Stimulated activated CD8-positive, alpha-beta memory T cell treated with anti-CD3 and anti-CD28 coated beads, Interleukin-7, amount 100 ng/mL, for 48 hours (primary cell): ENCODE measurements at regions not wholly inside any gene's neighbourhood (a gene's known extent, or its start where the extent isn't known, plus 50 kb on each side); places are given as distances from the start of the nearest gene placed in this dataset.
"Not testable (repeated sequence)": the region's sequence is repeated elsewhere in the genome, so short reads cannot be mapped to it uniquely, and the experiment has no call there.

ENCODE experiments used
- DNase-seq, 2 donors: peaks; one replicate each; pipeline ENCODE4 v3.0.0-alpha.2; 2020; ENCODE audit warnings: low read depth in 1 of 2; ENCODE audit errors: extremely low read depth in 1 of 2

DNA sequence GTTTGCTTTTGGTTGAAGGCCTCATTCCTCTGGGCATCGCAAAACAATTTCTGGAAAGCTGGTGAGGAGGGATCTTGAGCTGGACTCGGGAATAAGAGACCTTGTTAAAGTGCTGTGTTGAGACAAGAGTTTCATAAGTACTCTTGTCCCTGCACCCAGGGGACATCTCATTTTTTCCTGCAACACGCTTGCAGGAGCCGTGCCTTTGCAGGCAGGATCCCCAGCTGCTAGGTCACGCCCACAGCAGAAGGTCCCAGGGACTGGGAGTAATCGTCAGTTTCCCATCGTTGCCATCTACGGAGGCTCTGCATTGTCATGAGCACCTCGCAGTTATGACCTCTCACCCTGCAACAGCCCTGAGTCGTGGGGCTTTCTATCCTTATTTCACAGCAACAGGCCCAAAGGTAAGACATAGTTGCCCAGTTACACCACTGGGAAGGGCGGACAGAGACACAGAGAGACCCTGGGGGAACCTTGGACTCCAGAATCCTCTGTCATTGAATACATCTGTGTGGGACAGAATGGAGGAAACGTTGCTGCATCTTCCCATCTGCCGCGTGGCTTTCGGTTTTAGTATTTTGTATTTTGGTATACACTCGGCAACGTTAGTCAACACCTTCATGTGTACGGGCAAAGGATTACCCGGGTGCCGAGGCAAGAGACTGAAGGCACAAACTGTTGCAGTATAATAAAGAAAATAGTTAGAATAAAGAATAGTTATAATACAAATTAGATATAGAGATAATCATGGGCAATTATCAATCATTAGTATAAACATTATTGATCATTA lies 60.4 kb upstream of the DMRTB1 start:
- no peak for DNase-seq

DNA sequence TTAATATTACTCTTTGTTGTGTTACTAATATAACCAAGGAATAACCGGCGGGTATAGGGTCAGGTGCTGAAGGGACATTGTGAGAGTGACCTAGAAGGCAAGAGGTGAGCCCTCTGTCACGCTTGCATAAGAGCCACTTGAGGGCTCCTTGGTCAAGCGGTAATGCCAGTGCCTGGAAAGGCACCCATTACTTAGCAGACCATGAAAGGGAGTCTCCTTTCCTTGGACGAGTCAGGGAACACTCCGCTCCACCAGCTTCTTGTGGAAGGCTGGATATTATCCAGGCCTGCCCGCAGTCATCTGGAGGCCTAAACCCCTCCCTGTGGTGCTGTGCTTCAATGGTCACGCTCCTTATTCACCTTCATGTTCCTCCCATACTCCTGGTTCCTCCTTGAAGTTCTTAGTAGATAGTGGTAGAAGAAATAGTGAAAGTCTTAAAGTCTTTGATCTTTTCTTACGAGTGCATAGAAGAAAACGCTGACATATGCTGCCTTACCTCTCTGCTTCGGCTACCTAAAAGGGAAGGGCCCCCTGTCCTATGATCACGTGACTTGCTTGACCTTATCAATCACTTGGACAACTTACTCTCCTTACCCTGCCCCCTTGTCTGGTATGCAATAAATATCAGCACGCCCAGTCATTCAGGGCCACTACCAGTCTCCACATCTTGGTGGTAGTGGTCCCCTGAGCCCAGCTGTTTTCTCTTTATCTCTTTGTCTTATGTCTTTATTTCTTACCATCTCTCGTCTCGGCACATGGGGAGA lies 59.6 kb upstream of the DMRTB1 start:
- not testable (repeated sequence) for DNase-seq

GRCh38 chr1:53400761-53401674 lies 58.2 kb upstream of the DMRTB1 start:
- DNase-seq = no peak

DNA sequence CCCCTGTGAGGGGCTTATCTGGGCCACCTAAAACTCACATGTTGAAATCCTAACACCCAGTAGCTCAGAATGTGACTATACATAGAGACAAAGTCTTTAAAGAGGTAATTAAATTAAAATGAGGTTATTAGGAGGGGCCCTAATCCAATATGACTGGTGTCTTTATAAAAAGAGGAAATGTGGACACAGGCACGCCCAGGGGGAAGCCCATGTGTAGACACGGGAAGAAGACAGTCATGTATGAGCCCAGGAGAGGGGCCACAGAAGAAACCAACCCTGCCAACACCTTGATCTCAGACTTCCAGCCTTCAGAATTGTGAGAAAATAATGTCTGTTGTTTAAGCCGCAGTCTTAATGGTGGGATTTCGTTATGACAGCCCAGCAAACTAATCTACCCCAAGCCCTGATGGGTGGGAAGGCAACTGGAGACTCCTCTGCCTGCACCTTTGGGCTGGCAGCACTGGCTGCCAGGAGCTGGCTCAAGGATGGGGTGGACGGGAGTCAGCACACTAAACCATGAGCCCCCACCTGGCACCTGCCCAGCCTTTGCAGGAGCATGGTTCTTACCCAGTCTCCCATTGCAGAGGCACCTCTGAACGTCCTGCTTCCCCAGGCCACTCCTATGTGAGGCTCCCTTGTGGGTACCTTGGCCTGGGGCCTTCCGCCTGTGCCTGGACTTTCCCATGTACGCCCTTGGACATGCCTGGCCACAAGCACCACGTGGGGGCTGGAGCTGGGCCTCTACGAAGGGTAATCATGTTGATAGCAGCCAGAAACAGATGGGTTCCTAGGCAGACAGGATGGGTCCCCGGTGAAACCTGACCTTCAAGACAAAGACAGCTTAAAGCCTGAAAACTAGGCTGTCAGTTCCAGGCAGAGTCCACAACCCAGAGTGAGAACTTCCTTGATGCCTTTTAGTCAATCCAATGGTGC lies 57.1 kb upstream of the DMRTB1 start:
- no peak for DNase-seq

DNA sequence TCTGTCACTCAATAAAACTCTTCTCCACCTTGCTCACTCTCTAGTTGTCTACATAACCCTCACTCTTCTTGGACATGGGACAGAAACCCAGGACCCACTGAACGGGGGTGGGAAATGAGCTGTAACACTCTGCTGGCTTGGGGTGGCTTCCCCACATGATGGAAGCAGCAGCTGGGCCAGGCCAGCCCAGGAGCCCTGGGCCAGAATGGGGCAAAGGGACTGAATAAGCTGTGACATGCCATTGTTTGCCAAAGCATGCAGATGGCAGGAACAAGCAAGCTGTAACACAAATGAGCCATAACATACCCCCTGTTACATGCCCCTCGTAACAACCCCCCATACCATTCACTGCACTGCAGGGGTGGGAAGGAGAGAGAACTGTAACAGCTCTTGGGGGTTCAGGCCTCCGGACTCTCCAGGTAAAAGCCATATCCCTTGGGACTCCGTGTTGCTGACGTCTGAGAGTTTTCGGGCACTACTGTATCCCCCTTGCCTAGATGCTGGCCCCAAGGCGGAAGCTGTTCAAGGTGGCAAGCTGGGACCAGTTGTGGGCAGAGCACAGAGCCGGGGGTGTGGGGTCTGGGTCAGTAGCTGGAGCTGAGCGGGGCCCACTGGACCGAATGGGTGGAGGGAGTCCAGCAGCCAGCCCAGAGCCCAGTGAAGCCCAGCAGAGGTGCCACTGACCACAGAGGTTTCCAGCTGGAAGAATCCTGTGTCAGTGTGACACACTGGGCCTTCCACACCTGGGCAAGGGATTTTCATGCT lies 56.1 kb upstream of the DMRTB1 start:
- no peak for DNase-seq

DNA sequence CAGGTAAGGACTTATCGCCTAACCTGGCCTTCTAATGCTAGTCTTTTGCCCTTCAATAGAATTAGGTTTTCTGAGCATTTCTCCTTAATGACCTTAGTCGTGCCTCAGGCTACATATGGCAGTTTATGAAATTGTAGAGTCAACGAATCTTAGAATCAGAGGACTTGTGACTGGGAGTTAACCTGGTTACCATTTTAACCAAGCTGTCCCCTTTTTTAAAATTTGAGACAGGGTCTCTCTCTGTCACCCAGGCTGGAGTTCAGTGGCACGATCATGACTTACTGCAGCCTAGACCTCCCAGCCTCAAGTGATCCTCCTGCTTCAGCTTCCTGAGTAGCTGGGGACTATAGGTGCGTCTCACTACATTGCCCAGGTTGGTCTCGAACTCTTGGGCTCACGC lies 53.5 kb upstream of the DMRTB1 start:
- DNase-seq = no peak

GRCh38 chr1:53406551-53407235 lies 52.5 kb upstream of the DMRTB1 start:
- DNase-seq = no peak

GRCh38 chr1:53408013-53408754 lies 51.0 kb upstream of the DMRTB1 start:
- DNase-seq = no peak

DNA sequence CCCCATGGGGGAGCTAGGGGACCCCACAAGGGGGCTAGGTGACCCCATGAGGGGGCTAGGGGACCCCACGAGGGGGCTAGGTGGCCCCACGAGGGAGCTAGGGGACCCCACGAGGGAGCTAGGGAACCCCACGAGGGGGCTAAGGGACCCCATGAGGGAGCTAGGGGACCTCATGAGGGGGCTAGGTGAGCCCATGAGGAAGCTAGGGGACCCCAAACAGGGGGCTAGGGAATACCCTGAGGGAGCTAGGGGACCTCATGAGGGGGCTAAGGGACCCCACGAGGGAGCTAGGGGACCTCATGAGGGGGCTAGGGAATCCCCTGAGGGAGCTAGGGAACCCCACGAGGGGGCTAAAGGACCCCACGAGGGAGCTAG lies 50.5 kb upstream of the DMRTB1 start:
- DNase-seq = no peak

GRCh38 chr1:53409233-53409632 lies 50.0 kb upstream of the DMRTB1 start:
- DNase-seq = no peak
